Neutrophil (primary cell): ENCODE measurements at regions not wholly inside any gene's neighbourhood (a gene's known extent, or its start where the extent isn't known, plus 50 kb on each side); places are given as distances from the start of the nearest gene placed in this dataset.

Source experiments
- H3K27ac ChIP-seq: fragments of 200-600 bp; sonication (generic); 2 replicates; pipeline ENCODE4 v1.5.1; 2016; ENCODE audit warnings: mild to moderate bottlenecking, moderate library complexity
- H3K27me3 ChIP-seq: fragments of 200-600 bp; sonication (generic); 2 replicates; pipeline ENCODE4 v1.6.0; 2016; ENCODE audit warnings: mild to moderate bottlenecking
- H3K36me3 ChIP-seq: fragments of 200-600 bp; sonication (generic); 2 replicates; pipeline ENCODE4 v1.5.1; 2017
- H3K4me1 ChIP-seq, 2 experiments: fragments of 200-600 bp in 1 of 2; sonication (generic) in 1 of 2; 1 replicate in 1 of 2; 2 replicates in 1 of 2; pipeline versions ENCODE4 v1.5.1 to v1.6.1; 2013 to 2016; ENCODE audit warnings: low read depth in 1 of 2, low read length in 1 of 2, mild to moderate bottlenecking in 1 of 2, moderate library complexity in 1 of 2; ENCODE audit not compliant: control insufficient read depth in 1 of 2, insufficient read depth in 1 of 2
- H3K4me3 ChIP-seq, 2 experiments: fragments of 200-600 bp in 1 of 2; sonication (generic) in 1 of 2; 1 replicate in 1 of 2; 2 replicates in 1 of 2; pipeline ENCODE4 v1.5.1; 2013 to 2016; ENCODE audit warnings: low read depth in 1 of 2, low read length in 1 of 2, mild to moderate bottlenecking in 1 of 2, moderate library complexity in 1 of 2
- H3K9me3 ChIP-seq: fragments of 200-600 bp; sonication (generic); 2 replicates; pipeline ENCODE4 v1.5.1; 2016
- TF ChIP-seq, protein P1 (sequence below): fragments of 200-600 bp; sonication (generic); IDR thresholded peaks from 2 replicates; pipeline ENCODE4 v1.5.1; 2016; ENCODE audit warnings: antibody characterized with exemption

DNA sequence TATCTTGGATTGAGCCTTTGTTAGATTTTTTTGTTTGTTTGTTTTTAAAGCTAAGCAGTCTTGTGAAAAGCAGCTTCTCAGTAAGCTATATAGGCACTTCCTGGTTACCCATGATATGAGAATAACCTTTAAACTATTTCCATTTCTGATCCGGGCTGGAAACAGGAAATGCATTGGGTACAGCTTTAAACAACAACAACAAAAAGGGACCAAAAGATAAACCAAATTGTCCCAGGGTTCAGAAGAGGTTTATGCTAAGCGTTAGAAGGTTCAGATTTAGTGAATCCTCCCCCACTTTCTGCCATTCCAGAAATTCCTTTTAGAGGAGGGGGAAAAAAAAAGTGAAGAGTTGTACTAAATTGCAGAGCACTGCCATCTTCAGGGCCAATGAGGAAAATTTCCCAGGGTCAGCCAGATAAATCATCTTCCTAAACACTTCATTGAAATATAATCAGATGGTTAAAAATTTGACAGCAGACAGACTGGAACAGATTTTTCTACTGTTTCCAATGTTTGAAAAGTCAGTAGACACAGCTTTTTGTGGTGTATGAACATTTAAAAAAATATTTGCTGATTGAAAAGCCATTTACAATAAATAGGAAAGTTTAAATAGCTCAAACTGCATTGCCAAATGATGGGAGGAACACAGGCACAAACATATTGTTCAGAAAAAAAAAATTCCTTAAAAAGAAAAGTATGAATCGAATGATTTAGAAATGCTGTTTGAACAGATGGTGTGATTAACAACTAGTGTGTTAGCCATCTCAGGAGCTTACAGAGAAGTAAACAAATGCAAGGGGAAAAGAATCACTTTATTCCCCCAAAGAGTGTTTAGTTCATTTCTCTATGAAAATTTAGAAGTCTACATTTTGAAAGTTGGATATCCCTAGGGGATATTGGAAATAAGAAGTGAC is 189.9 kb upstream of the TANK start:
- Histone ChIP-seq H3K27me3 (no peaks in the 10 kb centered on the region), H3K4me3 (no peak overlapping the region), H3K27ac (no peak overlapping the region), H3K4me1 (no peaks in the 10 kb centered on the region), H3K9me3 (no peaks in the 10 kb centered on the region), H3K36me3 (no peaks in the 10 kb centered on the region)
- TF ChIP-seq, protein P1, sequence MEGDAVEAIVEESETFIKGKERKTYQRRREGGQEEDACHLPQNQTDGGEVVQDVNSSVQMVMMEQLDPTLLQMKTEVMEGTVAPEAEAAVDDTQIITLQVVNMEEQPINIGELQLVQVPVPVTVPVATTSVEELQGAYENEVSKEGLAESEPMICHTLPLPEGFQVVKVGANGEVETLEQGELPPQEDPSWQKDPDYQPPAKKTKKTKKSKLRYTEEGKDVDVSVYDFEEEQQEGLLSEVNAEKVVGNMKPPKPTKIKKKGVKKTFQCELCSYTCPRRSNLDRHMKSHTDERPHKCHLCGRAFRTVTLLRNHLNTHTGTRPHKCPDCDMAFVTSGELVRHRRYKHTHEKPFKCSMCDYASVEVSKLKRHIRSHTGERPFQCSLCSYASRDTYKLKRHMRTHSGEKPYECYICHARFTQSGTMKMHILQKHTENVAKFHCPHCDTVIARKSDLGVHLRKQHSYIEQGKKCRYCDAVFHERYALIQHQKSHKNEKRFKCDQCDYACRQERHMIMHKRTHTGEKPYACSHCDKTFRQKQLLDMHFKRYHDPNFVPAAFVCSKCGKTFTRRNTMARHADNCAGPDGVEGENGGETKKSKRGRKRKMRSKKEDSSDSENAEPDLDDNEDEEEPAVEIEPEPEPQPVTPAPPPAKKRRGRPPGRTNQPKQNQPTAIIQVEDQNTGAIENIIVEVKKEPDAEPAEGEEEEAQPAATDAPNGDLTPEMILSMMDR: no peak

DNA sequence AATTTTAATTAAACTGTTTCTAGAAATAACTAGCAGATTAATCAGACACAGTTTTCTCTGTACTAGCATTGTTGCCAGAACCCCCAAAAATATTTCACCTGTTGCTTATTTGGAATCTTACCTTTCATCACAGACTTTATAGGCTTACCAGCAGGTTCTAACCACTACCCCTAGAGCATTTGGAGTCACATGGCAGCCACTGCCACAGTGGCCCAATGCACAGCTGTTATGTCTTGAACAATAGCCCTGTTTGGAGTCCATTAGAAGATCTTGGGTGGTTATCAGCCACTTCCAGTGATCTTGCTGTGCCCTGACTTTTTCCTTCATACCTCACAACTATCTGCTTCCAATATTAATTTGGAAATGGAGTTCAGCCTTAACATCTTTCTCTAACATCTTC is 186.2 kb upstream of the TANK start:
- no peak overlapping the region for H3K27ac ChIP-seq
- TF ChIP-seq, protein P1: no peak
- no peaks in the 10 kb centered on the region for H3K36me3 ChIP-seq
- no peaks in the 10 kb centered on the region for H3K27me3 ChIP-seq
- H3K4me3 ChIP-seq: no peak overlapping the region
- no peaks in the 10 kb centered on the region for H3K4me1 ChIP-seq
- H3K9me3 ChIP-seq: no peaks in the 10 kb centered on the region

DNA sequence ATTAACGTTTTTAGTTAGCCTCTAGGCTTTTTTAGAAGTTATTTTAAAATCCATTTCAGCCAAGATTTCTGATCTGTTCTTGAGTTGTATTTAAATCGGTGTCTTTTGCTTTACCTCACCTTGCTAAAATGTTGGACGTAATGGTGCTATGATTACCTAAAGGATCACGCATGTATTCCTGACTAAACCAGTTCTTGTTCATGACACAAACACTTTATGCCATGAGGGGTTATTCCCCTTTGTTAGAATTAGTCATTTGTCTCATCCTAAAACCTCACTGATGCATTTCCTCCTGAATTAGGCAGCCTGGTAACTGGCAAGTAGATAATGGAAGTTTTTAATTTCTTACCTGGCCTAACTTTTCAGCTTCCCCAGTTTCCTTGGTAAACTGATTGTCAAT is 185.4 kb upstream of the TANK start:
- Histone ChIP-seq H3K27me3 (no peaks in the 10 kb centered on the region), H3K4me1 (no peaks in the 10 kb centered on the region), H3K4me3 (no peak overlapping the region), H3K36me3 (no peaks in the 10 kb centered on the region), H3K9me3 (no peaks in the 10 kb centered on the region), H3K27ac (no peak overlapping the region)
- TF ChIP-seq, protein P1: no peak

DNA sequence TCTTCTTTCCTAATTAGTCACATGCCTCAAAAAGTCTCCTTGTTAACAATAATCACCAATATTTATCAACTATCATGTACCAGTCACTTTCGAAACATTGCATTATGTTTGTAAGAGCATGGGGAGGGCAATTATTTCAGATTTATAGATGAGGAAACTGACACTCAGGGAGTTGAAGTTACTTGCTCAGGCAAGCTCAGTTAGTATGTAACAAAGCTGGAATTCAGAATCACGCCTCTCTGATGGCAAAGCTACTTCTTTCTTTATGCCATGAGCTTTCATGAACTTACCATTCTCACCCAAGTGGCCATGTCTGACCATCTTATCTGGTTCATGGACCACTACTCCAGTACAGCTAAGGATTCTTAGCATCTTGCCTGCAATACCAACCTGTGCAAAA is 183.4 kb upstream of the TANK start:
- no peaks in the 10 kb centered on the region for H3K4me1 ChIP-seq
- H3K27ac ChIP-seq: no peak overlapping the region
- no peaks in the 10 kb centered on the region for H3K36me3 ChIP-seq
- TF ChIP-seq, protein P1: no peak
- no peak overlapping the region for H3K4me3 ChIP-seq
- no peaks in the 10 kb centered on the region for H3K27me3 ChIP-seq
- no peaks in the 10 kb centered on the region for H3K9me3 ChIP-seq

DNA sequence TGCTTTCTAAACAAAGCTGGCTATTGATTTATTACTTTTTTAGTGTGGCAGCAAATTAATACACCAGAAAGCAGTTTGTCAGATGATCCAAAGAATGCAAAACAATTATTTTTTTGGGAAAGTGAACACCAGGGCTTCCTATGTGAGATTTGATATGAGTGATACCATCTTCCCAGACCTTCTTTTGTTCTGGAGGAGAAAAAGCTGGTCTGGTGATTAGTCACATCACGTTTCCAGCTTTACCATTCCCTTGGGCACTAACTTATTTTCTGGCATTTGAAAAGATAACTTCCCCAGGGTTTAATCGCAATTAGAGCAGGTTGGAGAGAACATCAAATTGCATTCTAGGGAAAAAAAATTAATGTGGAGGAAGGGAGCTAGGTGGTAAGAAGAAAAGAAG is 182.9 kb upstream of the TANK start:
- Histone ChIP-seq H3K9me3 (no peaks in the 10 kb centered on the region), H3K4me1 (no peaks in the 10 kb centered on the region)

More for the DNA sequence above, 182.9 kb upstream of the TANK start:
- H3K27ac ChIP-seq: no peak overlapping the region
- H3K27me3 ChIP-seq: no peaks in the 10 kb centered on the region
- H3K36me3 ChIP-seq: no peaks in the 10 kb centered on the region
- no peak overlapping the region for H3K4me3 ChIP-seq
- TF ChIP-seq, protein P1: no peak
